AG09309 (cell line): ENCODE measurements at regions not wholly inside any gene's neighbourhood (a gene's known extent, or its start where the extent isn't known, plus 50 kb on each side); places are given as distances from the start of the nearest gene placed in this dataset.

Experiments used
- DNase-seq: peaks from one replicate; pipeline ENCODE4 v3.0.0-alpha.2; 2010; ENCODE audit warnings: low read depth
- H3K4me3 ChIP-seq: 2 replicates; pipeline ENCODE4 v1.5.1; 2011; ENCODE audit warnings: mild to moderate bottlenecking, low read depth, low read length, moderate library complexity; ENCODE audit not compliant: control insufficient read depth
- CTCF ChIP-seq: IDR thresholded peaks from 2 replicates; pipeline ENCODE4 v1.5.1; 2011; ENCODE audit warnings: mild to moderate bottlenecking, low read depth, low read length, inconsistent platforms; ENCODE audit not compliant: insufficient read depth, control insufficient read depth; ENCODE audit errors: missing control alignments

GRCh38 chr10:21308018-21308417 lies 217.5 kb downstream of the SKIDA1 start:
- no peak overlapping the region for H3K4me3 ChIP-seq
- TF ChIP-seq CTCF = no peak
- DNase-seq = no peak

GRCh38 chr10:21304608-21305007 lies 220.9 kb downstream of the SKIDA1 start:
- no peak overlapping the region for H3K4me3 ChIP-seq

DNA sequence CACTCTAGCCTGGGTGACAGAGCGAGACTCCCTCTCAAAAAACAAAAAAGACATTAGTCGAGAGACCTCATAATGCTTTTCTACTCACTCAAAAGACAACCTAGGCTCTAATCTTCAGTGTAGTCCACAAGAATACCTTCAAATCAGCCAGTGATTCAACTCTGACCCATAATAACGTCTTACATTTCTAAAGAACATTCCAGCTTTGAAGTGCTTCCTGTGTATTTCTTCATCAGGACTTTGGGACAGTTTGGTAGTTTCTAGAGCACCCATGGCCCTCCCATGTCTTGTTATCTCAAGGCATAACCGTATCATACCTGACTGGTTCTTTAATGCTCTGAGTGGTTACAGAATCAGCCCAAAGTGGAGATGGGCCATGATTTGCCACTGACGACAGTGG lies 221.3 kb downstream of the SKIDA1 start:
- no peak overlapping the region for H3K4me3 ChIP-seq
- no peak for TF ChIP-seq CTCF
- no peak for DNase-seq

More at GRCh38 chr10:21304608-21305007, 220.9 kb downstream of the SKIDA1 start:
- DNase-seq = no peak
- no peak for TF ChIP-seq CTCF

- no peak for DNase-seq
- no peak for TF ChIP-seq CTCF
- no peak overlapping the region for H3K4me3 ChIP-seq
Observed at GRCh38 chr10:21300551-21300950, 224.9 kb downstream of the SKIDA1 start.

GRCh38 chr10:21299330-21299729 lies 226.2 kb downstream of the SKIDA1 start:
- no peak for DNase-seq
- no peak overlapping the region for H3K4me3 ChIP-seq
- TF ChIP-seq CTCF = no peak

DNA sequence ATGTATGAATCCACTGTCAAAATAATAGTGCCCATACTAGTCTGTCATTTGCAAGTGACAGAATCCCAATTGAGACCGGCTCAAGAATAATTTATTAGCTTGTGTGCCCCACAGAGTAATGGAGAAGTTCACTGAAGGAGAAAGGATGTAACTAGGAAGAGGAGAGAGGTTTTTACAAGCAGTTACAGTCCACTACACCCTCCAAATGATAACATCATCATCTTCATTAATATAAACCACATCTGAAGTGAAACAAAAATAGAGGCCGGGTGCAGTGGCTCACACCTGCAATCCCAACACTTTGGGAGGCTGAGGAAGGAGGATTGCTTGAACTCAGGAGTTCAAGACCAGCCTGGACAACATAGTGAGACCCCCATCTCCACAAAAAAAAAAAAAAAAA lies 226.8 kb downstream of the SKIDA1 start:
- DNase-seq = no peak
- no peak overlapping the region for H3K4me3 ChIP-seq
- no peak for TF ChIP-seq CTCF
